Liver (tissue), 8 donors: ENCODE measurements at regions not wholly inside any gene's neighbourhood (a gene's known extent, or its start where the extent isn't known, plus 50 kb on each side); places are given as distances from the start of the nearest gene placed in this dataset.

Experiments
- DNase-seq: peaks from one replicate; pipeline ENCODE4 v3.0.0-alpha.2; 2017; ENCODE audit warnings: low spot score
- H3K27ac ChIP-seq, 2 donors: one replicate each; pipeline ENCODE4 v1.7.0; 2013; ENCODE audit warnings: inconsistent platforms in 2 of 2, low read length in 2 of 2, control low read depth in 1 of 2, low read depth in 1 of 2, mild to moderate bottlenecking in 1 of 2
- H3K27me3 ChIP-seq, 4 donors: one replicate each; pipeline versions ENCODE4 v1.6.1 to v1.7.0; 2013; ENCODE audit warnings: low read length in 3 of 4, inconsistent platforms in 1 of 4, mild to moderate bottlenecking in 1 of 4, moderate library complexity in 1 of 4; ENCODE audit not compliant: control insufficient read depth in 4 of 4, insufficient read depth in 4 of 4
- H3K36me3 ChIP-seq, 4 donors: one replicate each; pipeline versions ENCODE4 v1.6.1 to v1.7.0; 2013; ENCODE audit warnings: low read length in 3 of 4, mild to moderate bottlenecking in 3 of 4, low read depth in 1 of 4, moderate library complexity in 1 of 4; ENCODE audit not compliant: control insufficient read depth in 4 of 4, insufficient read depth in 3 of 4
- H3K4me1 ChIP-seq, 4 donors: one replicate each; pipeline versions ENCODE4 v1.6.1 to v1.7.0; 2013; ENCODE audit warnings: low read length in 3 of 4, mild to moderate bottlenecking in 3 of 4, moderate library complexity in 1 of 4; ENCODE audit not compliant: control insufficient read depth in 4 of 4, insufficient read depth in 4 of 4
- H3K4me3 ChIP-seq, 3 donors: one replicate each; pipeline versions ENCODE4 v1.6.1 to v1.7.0; 2013; ENCODE audit warnings: low read length in 3 of 3, control low read depth in 1 of 3, low read depth in 1 of 3, mild to moderate bottlenecking in 1 of 3
- H3K9ac ChIP-seq, 2 donors: one replicate each; pipeline ENCODE4 v1.7.0; 2013; ENCODE audit warnings: low read length in 2 of 2, mild to moderate bottlenecking in 2 of 2, moderate library complexity in 2 of 2, control low read depth in 1 of 2, low read depth in 1 of 2
- H3K9me3 ChIP-seq, 4 donors: one replicate each; pipeline versions ENCODE4 v1.6.1 to v1.7.0; 2013; ENCODE audit warnings: low read length in 3 of 4; ENCODE audit not compliant: control insufficient read depth in 4 of 4
- ATF3 ChIP-seq: IDR thresholded peaks from 2 replicates; pipeline ENCODE4 v1.6.1; 2016; ENCODE audit warnings: antibody characterized with exemption
- CTCF ChIP-seq: fragments of 150-350 bp; IDR thresholded peaks from 2 replicates; pipeline ENCODE4 v1.5.1; 2017; ENCODE audit warnings: improper control_type of control experiment, low read depth, low read length; ENCODE audit not compliant: missing input control
- EGR1 ChIP-seq, 2 donors: IDR thresholded peaks; 2 replicates each; pipeline ENCODE4 v1.6.1; 2016 to 2018; ENCODE audit warnings: antibody characterized with exemption in 2 of 2, low read depth in 2 of 2
- FOXA1 ChIP-seq: IDR thresholded peaks from 2 replicates; pipeline ENCODE4 v1.6.1; 2016; ENCODE audit warnings: antibody characterized with exemption
- FOXA2 ChIP-seq: IDR thresholded peaks from 2 replicates; pipeline ENCODE4 v1.6.1; 2016; ENCODE audit warnings: antibody characterized with exemption
- GABPA ChIP-seq, 2 donors: IDR thresholded peaks in 1 of 2; conservative IDR thresholded peaks in 1 of 2; 2 replicates each; pipeline ENCODE4 v1.6.1; 2016; ENCODE audit warnings: antibody characterized with exemption in 2 of 2, mild to moderate bottlenecking in 1 of 2, moderate library complexity in 1 of 2
- HNF4A ChIP-seq, 2 donors: conservative IDR thresholded peaks; 2 replicates each; pipeline ENCODE4 v1.6.1; 2016; ENCODE audit warnings: antibody characterized with exemption in 2 of 2, mild to moderate bottlenecking in 2 of 2
- HNF4G ChIP-seq: IDR thresholded peaks from 2 replicates; pipeline ENCODE4 v1.6.1; 2016; ENCODE audit warnings: antibody characterized with exemption
- JUND ChIP-seq, 2 donors: IDR thresholded peaks; 2 replicates each; pipeline ENCODE4 v1.6.1; 2016; ENCODE audit warnings: antibody characterized with exemption in 2 of 2
- NR2F2 ChIP-seq: IDR thresholded peaks from 2 replicates; pipeline ENCODE4 v1.6.1; 2016; ENCODE audit warnings: antibody characterized with exemption
- RAD21 ChIP-seq, 2 donors: IDR thresholded peaks; 2 replicates each; pipeline ENCODE4 v1.6.1; 2016; ENCODE audit warnings: antibody characterized with exemption in 2 of 2, mild to moderate bottlenecking in 2 of 2
- REST ChIP-seq: IDR thresholded peaks from 2 replicates; pipeline ENCODE4 v1.6.1; 2016; ENCODE audit warnings: antibody characterized with exemption, mild to moderate bottlenecking
- RXRA ChIP-seq, 2 donors: IDR thresholded peaks; 2 replicates each; pipeline ENCODE4 v1.6.1; 2017 to 2018; ENCODE audit warnings: antibody characterized with exemption in 2 of 2, mild to moderate bottlenecking in 1 of 2
- SP1 ChIP-seq: IDR thresholded peaks from 2 replicates; pipeline ENCODE4 v1.6.1; 2018; ENCODE audit warnings: antibody characterized with exemption, mild to moderate bottlenecking
- TAF1 ChIP-seq: conservative IDR thresholded peaks from 2 replicates; pipeline ENCODE4 v1.6.1; 2016; ENCODE audit warnings: antibody characterized with exemption, mild to moderate bottlenecking
- YY1 ChIP-seq: IDR thresholded peaks from 2 replicates; pipeline ENCODE4 v1.6.1; 2016; ENCODE audit warnings: antibody characterized with exemption, mild to moderate bottlenecking
- ZBTB33 ChIP-seq: IDR thresholded peaks from 2 replicates; pipeline ENCODE4 v1.6.1; 2016; ENCODE audit warnings: antibody characterized with exemption
- WGBS: extraction: QIAGEN DNeasy Blood & Tissue Kit; methylation state at CpG from one replicate; pipeline ENCODE4 v1.1.7; 2013; 5-methylcytosine and 5-hydroxymethylcytosine counted together
- TF ChIP-seq, protein P1 (sequence below): IDR thresholded peaks from 2 replicates; pipeline ENCODE4 v1.6.1; 2016; ENCODE audit warnings: antibody characterized with exemption
- donor health status: healthy.
- donor health status: healthy.
- donor health status: healthy.
- donor health status: healthy.
- donor health status: healthy.

- TF ChIP-seq SP1, result no peak
- TF ChIP-seq, protein P1, sequence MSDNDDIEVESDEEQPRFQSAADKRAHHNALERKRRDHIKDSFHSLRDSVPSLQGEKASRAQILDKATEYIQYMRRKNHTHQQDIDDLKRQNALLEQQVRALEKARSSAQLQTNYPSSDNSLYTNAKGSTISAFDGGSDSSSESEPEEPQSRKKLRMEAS, result no peak
- no peak for TF ChIP-seq ZBTB33
- no peak for TF ChIP-seq NR2F2
- no peak for TF ChIP-seq JUND (IDR thresholded peaks at IDR 0.05)
- no peak for TF ChIP-seq YY1
- Histone ChIP-seq H3K4me3 (no peak overlapping the region), H3K27me3 (peaks cover 0 to 2% (median 0%) of the 10 kb centered on the region in 4 donors), H3K4me1 (no peaks in the 10 kb centered on the region), H3K9ac (no peak overlapping the region), H3K36me3 (no peaks in the 10 kb centered on the region), H3K27ac (no peak overlapping the region), H3K9me3 (no peaks in the 10 kb centered on the region)
- WGBS, result 80% methylated on average over 10 of the region's 10 CpGs
- no peak for DNase-seq
These were observed 249.0 kb downstream of the SETD4 start for GRCh38 chr21:35811191-35811806.

DNA sequence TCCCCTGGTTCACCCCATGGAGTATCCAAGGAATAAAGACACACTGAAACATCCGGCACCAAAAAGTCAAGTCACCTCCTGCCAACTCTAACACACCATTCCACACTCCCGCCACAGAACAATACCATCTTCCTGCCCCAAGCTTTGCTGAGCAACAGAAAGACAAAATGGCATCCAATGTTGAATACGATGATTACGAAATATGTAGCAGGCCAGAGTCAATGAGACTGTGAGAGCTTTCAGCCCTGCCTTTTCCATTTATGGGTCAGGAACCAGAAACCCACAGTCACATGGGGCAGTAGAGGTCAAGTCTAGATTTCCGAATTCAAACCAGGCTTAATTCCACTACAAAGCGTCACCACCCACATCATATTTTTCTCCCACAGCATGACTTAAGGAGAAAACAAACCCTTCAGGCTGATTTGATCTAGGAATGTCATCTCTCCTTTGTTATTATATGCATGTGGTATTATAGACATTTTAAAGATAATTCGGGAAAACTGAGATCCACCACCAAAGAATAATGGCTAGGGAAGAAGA lies 249.8 kb downstream of the SETD4 start:
- Histone ChIP-seq H3K9me3 (no peaks in the 10 kb centered on the region), H3K36me3 (no peaks in the 10 kb centered on the region), H3K4me3 (no peak overlapping the region), H3K9ac (no peak overlapping the region), H3K27me3 (peaks cover 0 to 2% (median 0%) of the 10 kb centered on the region in 4 donors), H3K27ac (no peak overlapping the region), H3K4me1 (no peaks in the 10 kb centered on the region)
- TF ChIP-seq EGR1 (IDR thresholded peaks at IDR 0.05; ENCODE audit: low read depth in 2 of 2) (no peak), JUND (IDR thresholded peaks at IDR 0.05) (no peak), HNF4A (conservative IDR thresholded peaks at IDR 0.05) (no peak)
- 93% methylated on average over 7 of the region's 7 CpGs for WGBS
- no peak for DNase-seq

- no peak overlapping the region for H3K4me3 ChIP-seq
- DNase-seq, result no peak
- H3K9me3 ChIP-seq, result no peaks in the 10 kb centered on the region
- no peak overlapping the region for H3K9ac ChIP-seq
- H3K27me3 ChIP-seq, result no peaks in the 10 kb centered on the region
- no peaks in the 10 kb centered on the region for H3K4me1 ChIP-seq
- 81% methylated on average over 4 of the region's 4 CpGs for WGBS
- no peak overlapping the region for H3K27ac ChIP-seq
- no peaks in the 10 kb centered on the region for H3K36me3 ChIP-seq
- TF ChIP-seq NR2F2 (no peak), HNF4A (conservative IDR thresholded peaks at IDR 0.05) (no peak), FOXA1 (no peak), TAF1 (no peak), GABPA (IDR thresholded peaks at IDR 0.05 in 1 of 2, conservative IDR thresholded peaks at IDR 0.05 in 1 of 2) (no peak), ATF3 (no peak), CTCF (no peak), JUND (IDR thresholded peaks at IDR 0.05) (no peak), FOXA2 (no peak), SP1 (no peak), RAD21 (IDR thresholded peaks at IDR 0.05) (no peak), HNF4G (no peak), REST (no peak), EGR1 (IDR thresholded peaks at IDR 0.05; ENCODE audit: low read depth in 2 of 2) (no peak), YY1 (no peak), RXRA (IDR thresholded peaks at IDR 0.05) (no peak)
- TF ChIP-seq, protein P1, result no peak
These were observed 258.9 kb downstream of the SETD4 start for GRCh38 chr21:35801391-35801790.
